Hematopoietic multipotent progenitor cell treated with erythropoietin and hydrocortisone succinate and interleukin-3 and kit ligand, for 15 days (in vitro differentiated cells): ENCODE measurements at regions not wholly inside any gene's neighbourhood (a gene's known extent, or its start where the extent isn't known, plus 50 kb on each side); places are given as distances from the start of the nearest gene placed in this dataset.

Source experiments
- DNase-seq: peaks from one replicate; pipeline ENCODE4 v3.0.0-alpha.2; 2015; ENCODE audit warnings: low spot score

GRCh38 chr3:194536871-194537637 lies 50.3 kb upstream of the ATP13A3 start:
- DNase-seq = peak; percentile 17
